ENCODE measurements at regions not wholly inside any gene's neighbourhood (a gene's known extent, or its start where the extent isn't known, plus 50 kb on each side); places are given as distances from the start of the nearest gene placed in this dataset.

DNA sequence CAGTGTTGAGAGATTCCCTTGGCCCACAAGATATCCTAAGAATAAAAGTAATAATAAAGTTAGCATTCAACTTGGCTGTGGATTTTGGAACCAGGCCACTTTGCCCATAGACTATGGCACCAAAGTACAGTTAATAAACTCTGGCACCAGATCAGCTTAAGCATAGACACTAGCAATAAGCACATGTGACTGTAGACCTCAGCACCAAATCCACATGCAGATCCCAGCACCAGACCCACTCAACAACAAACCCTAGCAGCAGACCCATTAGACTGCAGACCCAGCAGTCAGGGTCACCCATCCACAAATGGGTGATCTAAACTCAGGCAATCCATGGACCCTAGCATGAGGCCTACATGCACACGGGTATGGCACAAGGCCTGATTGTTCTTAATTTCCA, 384.8 kb upstream of the CADM2 start (continued):
- TF ChIP-seq, protein P1, sequence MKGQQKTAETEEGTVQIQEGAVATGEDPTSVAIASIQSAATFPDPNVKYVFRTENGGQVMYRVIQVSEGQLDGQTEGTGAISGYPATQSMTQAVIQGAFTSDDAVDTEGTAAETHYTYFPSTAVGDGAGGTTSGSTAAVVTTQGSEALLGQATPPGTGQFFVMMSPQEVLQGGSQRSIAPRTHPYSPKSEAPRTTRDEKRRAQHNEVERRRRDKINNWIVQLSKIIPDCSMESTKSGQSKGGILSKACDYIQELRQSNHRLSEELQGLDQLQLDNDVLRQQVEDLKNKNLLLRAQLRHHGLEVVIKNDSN (IDR thresholded peaks at IDR 0.05; ENCODE audit: borderline replicate concordance, extremely low read length, insufficient read depth, low read depth, low read length) = no peak
- no peak for TF ChIP-seq YBX1 (IDR thresholded peaks at IDR 0.05)
- no peak for TF ChIP-seq ATF7 (IDR thresholded peaks at IDR 0.05; ENCODE audit: low read depth)

DNA sequence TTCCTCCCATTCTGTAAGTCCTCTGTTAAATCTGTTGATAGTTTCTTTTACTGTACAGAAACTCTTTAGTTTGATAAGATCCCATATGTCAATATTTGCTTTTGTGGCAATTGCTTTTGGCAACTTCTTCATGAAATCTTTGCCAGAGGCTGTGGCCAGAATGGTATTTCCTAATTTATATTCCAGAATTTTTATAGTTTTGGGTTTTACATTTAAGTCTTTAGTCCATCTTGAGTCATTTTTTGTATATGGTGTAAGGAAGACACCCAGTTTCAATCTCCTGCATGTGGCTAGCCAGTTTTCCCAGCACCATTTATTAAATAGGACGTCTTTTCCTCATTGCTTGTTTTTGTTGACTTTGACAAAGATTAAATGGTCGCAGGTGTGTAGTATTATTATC, 372.4 kb upstream of the CADM2 start:
- Histone ChIP-seq H3K27ac (ENCODE audit: control insufficient read depth, insufficient read depth) (no peak overlapping the region), H3K4me3 (no peak overlapping the region), H2AFZ (ENCODE audit: control insufficient read depth, low read depth, low read length) (no peak overlapping the region), H4K20me1 (ENCODE audit: control insufficient read depth, insufficient read depth) (no peaks in the 10 kb centered on the region), H3K27me3 (replicated peaks in 1 of 2; ENCODE audit: control insufficient read depth in 2 of 2, insufficient read depth in 2 of 2, low read length in 1 of 2) (no peaks in the 10 kb centered on the region), H3K9ac (ENCODE audit: control insufficient read depth, insufficient read depth, low read length) (no peak overlapping the region), H3K9me3 (replicated peaks; ENCODE audit: control insufficient read depth, insufficient read depth, low read length) (no peaks in the 10 kb centered on the region), H3K36me3 (ENCODE audit: control insufficient read depth in 2 of 2, insufficient read depth in 2 of 2, low read length in 1 of 2) (no peaks in the 10 kb centered on the region), H3K79me2 (ENCODE audit: control insufficient read depth, insufficient read depth, low read length) (no peaks in the 10 kb centered on the region), H3K4me1 (ENCODE audit: control insufficient read depth, insufficient read depth, low read length) (no peaks in the 10 kb centered on the region), H3K4me2 (ENCODE audit: control insufficient read depth, insufficient read depth) (no peak overlapping the region)
- ChIA-PET SMC1A (ENCODE audit: uncharacterized antibody, unreplicated experiment) (no interaction called here), POLR2A (no interaction called here), CTCF (no interaction called here), RAD21 (ENCODE audit: unreplicated experiment) (no interaction called here)
- WGBS (ENCODE audit: insufficient coverage, insufficient replicate concordance, low lambda C conversion rate, missing lambda C conversion rate) = 6% methylated on average over 2 of the region's 2 CpGs
- FAIRE-seq (no peak), DNase-seq (ENCODE audit: low read depth, low spot score) (no peak), ATAC-seq (no peak)
- intact Hi-C loops (cut with micrococcal nuclease; ENCODE audit: unreplicated experiment) (no loop called here), in situ Hi-C loops (cut with MboI) (no loop called here)
- TF ChIP-seq EZH2 (IDR thresholded peaks at IDR 0.05; ENCODE audit: borderline replicate concordance, control insufficient read depth, low read depth, low read length) = no peak
- TF ChIP-seq RAD51 (IDR thresholded peaks at IDR 0.05) = no peak
- no peak for TF ChIP-seq RBBP5 (conservative IDR thresholded peaks at IDR 0.05)
- TF ChIP-seq BMI1 (IDR thresholded peaks at IDR 0.05; ENCODE audit: borderline replicate concordance) = no peak
- TF ChIP-seq WRNIP1 (IDR thresholded peaks at IDR 0.05; ENCODE audit: borderline replicate concordance, low read depth, low read length) = no peak
- no peak for TF ChIP-seq BHLHE40 (IDR thresholded peaks at IDR 0.05; ENCODE audit: borderline replicate concordance in 1 of 2, low read depth in 2 of 2, low read length in 1 of 2)
- no peak for TF ChIP-seq SPI1 (IDR thresholded peaks at IDR 0.05; ENCODE audit: borderline replicate concordance, insufficient read depth, low read depth, low read length)
- no peak for TF ChIP-seq CREM (IDR thresholded peaks at IDR 0.05; ENCODE audit: low read depth)
- BruUV-seq (replicated peaks) = no TSS peak
